MM.1S (cell line): ENCODE measurements at regions not wholly inside any gene's neighbourhood (a gene's known extent, or its start where the extent isn't known, plus 50 kb on each side); places are given as distances from the start of the nearest gene placed in this dataset.

Experiments used
- DNase-seq: peaks from one replicate; pipeline ENCODE4 v3.0.0-alpha.2; 2015
- H2AFZ ChIP-seq: fragments of 300-600 bp; sonication (generic); 2 replicates; pipeline ENCODE4 v1.6.0; 2016; ENCODE audit warnings: antibody characterized with exemption, low read length
- H3F3A ChIP-seq: fragments of 300-600 bp; sonication (generic); 2 replicates; pipeline ENCODE4 v1.6.1; 2016; ENCODE audit warnings: mild to moderate bottlenecking, antibody characterized with exemption, low read length, moderate library complexity, mixed read lengths; ENCODE audit not compliant: insufficient read depth
- H3K27ac ChIP-seq: fragments of 300-600 bp; sonication (generic); 2 replicates; pipeline ENCODE4 v1.5.1; 2016; ENCODE audit warnings: mild to moderate bottlenecking, low read length
- H3K27me3 ChIP-seq: fragments of 300-600 bp; sonication (generic); replicated peaks from 2 replicates; pipeline ENCODE4 v1.6.0; 2016; ENCODE audit warnings: low read length; ENCODE audit not compliant: insufficient read depth
- H3K36me3 ChIP-seq: fragments of 300-600 bp; sonication (generic); replicated peaks from 2 replicates; pipeline ENCODE4 v1.6.1; 2016; ENCODE audit warnings: mild to moderate bottlenecking, low read length, mixed read lengths; ENCODE audit not compliant: insufficient read depth
- H3K4me1 ChIP-seq: fragments of 300-600 bp; sonication (generic); 2 replicates; pipeline ENCODE4 v1.6.1; 2016; ENCODE audit warnings: low read length, mixed read lengths
- H3K4me2 ChIP-seq: fragments of 300-600 bp; sonication (generic); 2 replicates; pipeline ENCODE4 v1.6.0; 2016; ENCODE audit warnings: low read depth, low read length
- H3K4me3 ChIP-seq: fragments of 300-600 bp; sonication (generic); 2 replicates; pipeline ENCODE4 v1.5.1; 2016; ENCODE audit warnings: low read length, mixed read lengths
- H3K79me2 ChIP-seq: fragments of 300-600 bp; sonication (generic); 2 replicates; pipeline ENCODE4 v1.6.1; 2016; ENCODE audit warnings: mixed run types, low read length, mixed read lengths
- H3K9ac ChIP-seq: fragments of 300-600 bp; sonication (generic); 2 replicates; pipeline ENCODE4 v1.6.1; 2016; ENCODE audit warnings: low read length, mixed read lengths
- H3K9me2 ChIP-seq: fragments of 300-600 bp; sonication (generic); replicated peaks from 2 replicates; pipeline ENCODE4 v1.6.1; 2016; ENCODE audit warnings: mild to moderate bottlenecking, low read length, mixed read lengths; ENCODE audit not compliant: insufficient read depth
- H3K9me3 ChIP-seq: fragments of 300-600 bp; sonication (generic); replicated peaks from 2 replicates; pipeline ENCODE4 v1.6.1; 2016; ENCODE audit warnings: mild to moderate bottlenecking, low read length, mixed read lengths; ENCODE audit not compliant: insufficient read depth
- H4K20me1 ChIP-seq: fragments of 300-600 bp; sonication (generic); 2 replicates; pipeline ENCODE4 v1.6.1; 2016; ENCODE audit warnings: mild to moderate bottlenecking, low read length, moderate library complexity, mixed read lengths; ENCODE audit not compliant: insufficient read depth
- CTCF ChIP-seq: fragments of 300-600 bp; sonication (generic); IDR thresholded peaks from 2 replicates; pipeline ENCODE4 v1.5.1; 2016; ENCODE audit warnings: antibody characterized with exemption, low read length, mixed read lengths
- EZH2 ChIP-seq: fragments of 300-600 bp; sonication (generic); optimal IDR thresholded peaks from 2 replicates; pipeline ENCODE3; 2017; ENCODE audit warnings: low read depth, mild to moderate bottlenecking, antibody characterized with exemption, low read length, mixed read lengths
- EZH2phosphoT487 ChIP-seq: fragments of 300-600 bp; sonication (generic); IDR thresholded peaks from 2 replicates; pipeline ENCODE4 v1.6.1; 2018; ENCODE audit warnings: antibody characterized with exemption, low read length

GRCh38 chr3:152745646-152746045 is 89.3 kb upstream of the P2RY1 start:
- H4K20me1 ChIP-seq, result no peaks in the 10 kb centered on the region
- H3F3A ChIP-seq, result no peaks in the 10 kb centered on the region
- no peaks in the 10 kb centered on the region for H3K9me2 ChIP-seq
- no peak overlapping the region for H3K9ac ChIP-seq
- no peaks in the 10 kb centered on the region for H3K36me3 ChIP-seq
- H3K27ac ChIP-seq, result no peak overlapping the region
- DNase-seq, result no peak
- no peak overlapping the region for H3K4me3 ChIP-seq
- H3K4me1 ChIP-seq, result peaks cover 16% of the 10 kb centered on the region
- H3K9me3 ChIP-seq, result no peaks in the 10 kb centered on the region
- no peaks in the 10 kb centered on the region for H3K27me3 ChIP-seq
- no peak for TF ChIP-seq CTCF
- no peak for TF ChIP-seq EZH2phosphoT487
- no peak for TF ChIP-seq EZH2
- H3K79me2 ChIP-seq, result no peaks in the 10 kb centered on the region
- no peak overlapping the region for H3K4me2 ChIP-seq
- H2AFZ ChIP-seq, result no peak overlapping the region

- Histone ChIP-seq H3K9me3 (no peaks in the 10 kb centered on the region), H3K27me3 (no peaks in the 10 kb centered on the region), H3F3A (no peaks in the 10 kb centered on the region), H3K9me2 (no peaks in the 10 kb centered on the region), H3K4me2 (no peak overlapping the region), H3K9ac (no peak overlapping the region), H3K4me1 (no peaks in the 10 kb centered on the region), H4K20me1 (no peaks in the 10 kb centered on the region), H3K27ac (no peak overlapping the region), H2AFZ (no peak overlapping the region), H3K36me3 (no peaks in the 10 kb centered on the region), H3K4me3 (no peak overlapping the region), H3K79me2 (no peaks in the 10 kb centered on the region)
- DNase-seq, result no peak
- TF ChIP-seq EZH2phosphoT487 (no peak), CTCF (no peak), EZH2 (no peak)
Observed at GRCh38 chr3:152754303-152754702, 80.6 kb upstream of the P2RY1 start.

- Histone ChIP-seq H3K27me3 (no peaks in the 10 kb centered on the region), H3K9me2 (no peaks in the 10 kb centered on the region), H3K4me2 (no peak overlapping the region), H3K79me2 (no peaks in the 10 kb centered on the region), H3K36me3 (no peaks in the 10 kb centered on the region), H4K20me1 (no peaks in the 10 kb centered on the region), H3K4me1 (no peaks in the 10 kb centered on the region), H3K9me3 (no peaks in the 10 kb centered on the region), H3K9ac (no peak overlapping the region), H3K27ac (no peak overlapping the region), H3K4me3 (no peak overlapping the region), H3F3A (no peaks in the 10 kb centered on the region), H2AFZ (no peak overlapping the region)
- DNase-seq, result no peak
- TF ChIP-seq EZH2phosphoT487 (no peak), EZH2 (no peak), CTCF (no peak)
Observed at GRCh38 chr3:152756807-152757206, 78.1 kb upstream of the P2RY1 start.
